Activated CD8-positive, alpha-beta memory T cell treated with anti-CD3 and anti-CD28 coated beads for 48 hours (primary cell): ENCODE measurements at regions not wholly inside any gene's neighbourhood (a gene's known extent, or its start where the extent isn't known, plus 50 kb on each side); places are given as distances from the start of the nearest gene placed in this dataset.
"Not testable (repeated sequence)": the region's sequence is repeated elsewhere in the genome, so short reads cannot be mapped to it uniquely, and the experiment has no call there.

ENCODE experiments used
- DNase-seq, 3 experiments: peaks; one replicate each; pipeline ENCODE4 v3.0.0-alpha.2; 2020; ENCODE audit warnings: low read depth in 2 of 3, low spot score in 2 of 3

GRCh38 chr10:64103750-64104470 lies 582.7 kb downstream of the REEP3 start:
- no peak for DNase-seq

GRCh38 chr10:64109926-64110495 lies 588.8 kb downstream of the REEP3 start:
- DNase-seq, result no peak

DNA sequence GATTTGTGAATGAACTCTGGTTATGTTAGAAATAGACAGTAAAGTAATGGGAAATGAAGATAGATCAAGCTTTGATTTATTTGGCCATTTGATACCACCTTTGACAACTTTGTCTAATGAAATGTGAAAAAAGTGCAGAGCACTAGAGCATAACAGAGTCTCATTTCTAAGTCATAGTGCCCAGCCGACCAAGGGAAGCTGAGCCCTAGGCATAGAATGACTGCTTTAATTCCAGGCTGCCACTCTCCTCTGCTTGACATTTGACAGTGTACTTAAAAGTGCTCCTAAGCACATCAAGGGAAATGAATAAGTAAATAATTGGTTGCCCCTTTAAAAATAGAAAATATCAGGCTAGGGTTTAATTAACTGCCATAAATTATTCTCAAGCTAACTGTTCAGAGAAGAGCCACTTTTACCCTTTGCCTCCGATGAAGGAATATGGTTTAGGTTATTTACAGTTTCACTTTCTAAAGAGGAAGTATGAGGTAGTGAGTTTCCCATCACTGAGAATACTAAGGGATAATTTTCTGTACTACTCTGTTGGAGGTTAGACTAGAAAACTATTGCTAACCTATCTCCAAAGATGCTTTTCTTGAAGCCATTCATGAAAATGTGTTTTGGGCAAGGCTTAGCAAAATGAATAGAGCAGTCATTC lies 591.6 kb downstream of the REEP3 start:
- no peak for DNase-seq

DNA sequence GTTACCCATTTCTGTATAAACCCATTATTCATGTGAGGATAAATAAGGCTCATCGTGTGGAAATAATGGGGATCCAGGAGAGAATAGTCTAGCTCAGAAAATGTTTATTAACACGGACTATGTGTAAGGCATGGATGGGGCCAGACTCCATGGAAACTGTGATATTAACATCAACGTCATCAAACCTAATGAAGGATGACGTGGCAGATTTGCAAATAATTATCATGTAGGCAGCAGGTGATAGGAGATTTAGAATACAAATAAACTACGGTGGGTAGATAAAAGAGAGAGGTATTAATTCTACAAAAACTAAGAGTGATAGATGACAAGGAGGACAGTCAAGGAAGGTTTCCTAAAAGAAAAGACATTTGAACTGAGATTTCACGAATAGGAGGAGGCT lies 592.2 kb downstream of the REEP3 start:
- DNase-seq, result no peak

GRCh38 chr10:64113792-64114191 lies 592.6 kb downstream of the REEP3 start:
- DNase-seq, result no peak

DNA sequence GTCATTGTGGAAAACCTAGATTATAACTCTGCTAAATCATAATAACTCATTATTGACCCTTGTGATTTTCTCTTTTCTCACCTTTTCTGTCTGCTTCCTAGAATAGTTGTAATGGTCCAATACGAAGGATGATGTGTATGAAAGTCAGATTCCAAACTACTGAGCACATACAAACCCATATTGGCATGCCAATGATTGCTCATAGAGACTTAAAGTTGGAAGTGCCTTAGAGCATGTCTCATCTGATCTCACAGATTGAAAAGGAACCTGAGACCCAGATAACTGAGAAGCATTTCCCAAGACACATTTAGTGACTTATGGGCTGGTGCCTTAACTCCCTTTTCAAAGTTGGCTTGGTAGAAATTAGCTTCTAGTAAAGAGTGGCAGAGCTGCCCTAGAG lies 594.3 kb downstream of the REEP3 start:
- no peak for DNase-seq

DNA sequence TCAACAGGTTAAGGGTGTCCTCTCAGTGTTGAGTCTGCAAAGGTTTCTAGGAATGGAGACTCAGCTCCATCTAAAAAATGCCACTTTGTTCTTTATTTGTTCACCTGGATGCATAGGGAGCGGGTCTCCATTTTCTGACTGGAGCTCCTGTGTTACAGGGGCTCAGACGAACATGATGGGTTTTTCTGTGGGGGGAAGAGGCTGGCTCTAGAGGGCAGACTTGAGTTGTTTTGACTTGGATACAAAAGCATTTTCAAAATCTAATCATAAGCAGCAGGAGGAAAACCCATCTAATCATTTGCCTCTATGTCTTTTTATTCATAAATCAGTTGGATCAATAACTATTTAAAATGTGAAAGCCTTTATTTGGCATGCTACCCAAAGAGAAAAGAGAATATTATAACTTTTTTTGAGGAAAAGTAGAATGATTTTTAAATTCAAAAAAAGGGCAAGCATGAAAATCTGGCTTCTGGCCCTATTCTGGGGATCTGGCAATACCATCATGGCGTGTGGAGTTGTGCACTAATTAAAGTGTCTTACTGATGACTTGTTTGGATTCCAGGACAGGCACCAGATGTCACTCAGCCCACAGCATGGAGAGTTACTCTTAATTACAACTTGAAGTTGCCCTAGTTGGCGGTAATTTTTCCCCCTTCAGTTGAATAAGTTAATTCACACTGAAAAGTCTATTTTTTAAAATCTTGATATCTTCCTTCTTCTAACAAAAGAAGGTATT lies 594.9 kb downstream of the REEP3 start:
- no peak for DNase-seq

- no peak for DNase-seq
Measured at GRCh38 chr10:64116707-64117106, 595.5 kb downstream of the REEP3 start.

GRCh38 chr10:64118736-64119135 lies 597.5 kb downstream of the REEP3 start:
- DNase-seq, result no peak

- not testable (repeated sequence) for DNase-seq
Measured at GRCh38 chr10:64120301-64120980, 599.2 kb downstream of the REEP3 start.

DNA sequence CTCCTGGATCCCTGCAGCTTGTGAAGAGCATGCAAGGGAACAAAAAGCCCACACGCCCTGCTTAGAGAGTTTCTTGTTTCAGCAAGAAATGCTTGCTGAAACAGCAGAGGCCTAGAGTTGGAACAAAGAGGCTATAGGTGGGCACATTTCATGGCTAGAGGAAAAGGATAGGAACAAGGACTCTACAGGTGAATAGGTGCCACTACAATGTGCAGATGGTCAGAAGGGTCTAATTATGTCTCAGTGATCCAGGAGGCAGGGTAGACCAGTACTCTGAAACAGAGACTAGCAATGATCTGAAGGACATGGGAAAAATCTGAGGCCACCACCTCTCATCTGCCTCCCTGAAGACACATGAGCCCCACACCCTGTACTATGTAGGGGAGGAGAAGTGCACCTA lies 609.0 kb downstream of the REEP3 start:
- no peak for DNase-seq

GRCh38 chr10:64134676-64135075 lies 613.5 kb downstream of the REEP3 start:
- DNase-seq, result no peak

DNA sequence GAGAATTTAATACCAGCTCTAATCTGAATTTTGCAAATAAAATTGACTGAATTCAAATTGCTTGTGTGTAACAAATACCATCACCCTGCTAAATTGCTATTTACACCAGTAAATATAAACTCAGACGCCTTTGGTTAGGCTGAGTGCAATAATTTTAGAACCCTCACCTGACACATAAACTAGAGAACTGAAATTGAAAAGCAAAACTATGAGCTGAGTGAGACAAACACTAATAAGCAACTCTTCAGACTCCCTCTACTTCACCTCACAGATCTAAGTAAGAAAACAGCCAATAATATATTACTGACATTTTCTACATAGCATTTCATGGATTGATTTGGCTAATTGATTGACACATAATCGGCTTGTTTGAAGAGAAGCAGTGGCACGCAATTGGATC lies 621.2 kb downstream of the REEP3 start:
- DNase-seq, result no peak

DNA sequence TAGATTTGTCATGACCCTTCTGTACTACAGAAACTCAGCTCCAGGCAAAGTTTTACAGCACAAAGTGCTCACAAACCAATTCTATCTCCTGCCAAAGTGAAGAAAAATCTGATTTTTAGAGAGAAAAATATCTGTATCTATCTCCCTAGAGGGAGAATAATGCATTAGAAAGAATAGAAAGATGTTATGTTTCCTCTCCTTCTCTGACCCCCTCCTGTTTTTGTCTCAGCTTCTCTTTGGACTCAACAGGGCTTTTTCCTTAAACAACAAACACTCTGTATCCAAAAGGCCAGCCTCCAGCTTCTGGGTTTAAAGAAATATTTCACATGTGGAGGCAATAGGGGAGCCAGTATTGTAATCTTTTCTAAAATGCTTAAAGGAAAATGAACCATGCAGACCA lies 627.4 kb downstream of the REEP3 start:
- no peak for DNase-seq

GRCh38 chr10:64156166-64156565 lies 635.0 kb downstream of the REEP3 start:
- no peak for DNase-seq

DNA sequence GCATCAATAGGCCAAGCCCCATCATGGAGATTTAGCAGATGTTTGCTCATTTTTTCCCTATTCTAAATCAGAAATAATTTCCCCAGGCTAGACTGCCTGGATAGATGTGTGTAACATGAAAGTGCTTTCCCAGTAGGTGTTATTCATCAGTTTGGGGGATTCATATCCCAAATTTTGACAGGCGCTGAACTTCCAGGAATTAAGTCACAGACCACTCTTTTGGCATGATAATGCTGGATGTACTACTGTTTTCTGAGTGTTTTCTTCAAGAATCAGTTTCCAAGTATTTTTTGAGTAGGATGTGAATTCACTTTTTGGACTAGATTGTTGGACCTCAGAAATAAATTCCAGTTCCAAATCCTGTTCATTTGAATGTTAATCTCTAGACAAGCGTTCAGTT lies 637.4 kb downstream of the REEP3 start:
- DNase-seq, result no peak

DNA sequence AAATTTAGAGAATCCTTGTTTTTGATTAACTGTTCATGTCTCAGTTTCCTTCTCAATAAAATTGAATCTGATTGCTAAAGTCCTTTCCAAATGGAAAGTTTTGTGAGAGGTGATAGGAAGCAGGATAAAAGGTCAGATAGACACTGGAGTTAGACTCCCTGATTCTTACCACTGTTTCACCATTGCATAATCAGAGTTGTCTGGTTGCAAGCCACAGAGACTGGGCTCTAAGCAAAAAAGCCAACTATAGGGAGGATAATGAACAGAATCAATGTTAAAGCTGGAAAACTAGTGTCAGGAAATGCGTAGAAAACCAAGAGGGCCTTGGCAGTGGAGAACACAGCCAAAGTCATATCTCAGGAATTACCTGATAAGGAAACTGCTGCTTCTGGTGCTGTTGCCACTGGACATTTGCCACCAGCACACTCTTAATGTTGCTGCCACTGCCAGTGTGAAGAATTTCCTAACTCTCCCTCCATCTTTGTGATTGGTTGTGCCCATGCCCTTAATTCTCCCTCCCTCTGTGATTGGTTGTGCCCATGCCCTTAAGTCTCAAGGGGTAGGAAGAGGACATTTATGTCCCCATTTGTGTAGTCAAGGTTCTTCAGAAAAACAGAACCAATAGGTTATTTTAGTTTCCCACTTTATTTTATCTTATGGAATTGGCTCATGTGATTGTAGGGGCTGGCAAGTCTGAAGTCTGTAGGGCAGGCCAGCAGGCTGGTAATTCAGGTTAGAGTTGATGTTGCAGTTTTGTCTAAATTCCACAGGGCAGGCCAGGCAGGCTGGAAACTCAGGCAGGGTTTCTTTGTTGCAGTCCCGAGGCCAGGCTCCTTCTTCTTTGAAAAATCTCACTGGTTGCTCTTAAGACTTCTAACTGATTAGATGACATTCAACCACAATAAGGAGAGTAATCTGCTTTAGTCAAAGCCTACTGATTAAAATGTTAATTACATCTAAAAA lies 639.0 kb downstream of the REEP3 start:
- DNase-seq, result no peak

GRCh38 chr10:64170791-64171190 lies 649.6 kb downstream of the REEP3 start:
- no peak for DNase-seq

- DNase-seq, result no peak
Measured at GRCh38 chr10:64173826-64174225, 652.6 kb downstream of the REEP3 start.

- no peak for DNase-seq
Measured at GRCh38 chr10:64174666-64175255, 653.6 kb downstream of the REEP3 start.
